Endometrium (tissue), 2 donors: ENCODE measurements at regions not wholly inside any gene's neighbourhood (a gene's known extent, or its start where the extent isn't known, plus 50 kb on each side); places are given as distances from the start of the nearest gene placed in this dataset.

Experiments
- FAIRE-seq: peaks from 2 replicates; lab custom pipeline; 2012; peaks lifted over from hg19 to GRCh38; lab: Jason Lieb, UNC
- donor health status: control.
- donor health status: control.

- FAIRE-seq: no peak
Observed at GRCh38 chr21:30986965-30987364, 51.3 kb downstream of the KRTAP19-8 start.

GRCh38 chr21:30984889-30985288, 53.4 kb downstream of the KRTAP19-8 start:
- no peak for FAIRE-seq

- FAIRE-seq: no peak
Observed at GRCh38 chr21:30981403-30981802, 56.9 kb downstream of the KRTAP19-8 start.

- FAIRE-seq: peak; percentile 8
Observed at GRCh38 chr21:30979054-30979453, 59.2 kb downstream of the KRTAP19-8 start.

GRCh38 chr21:30964283-30964682, 74.0 kb downstream of the KRTAP19-8 start:
- no peak for FAIRE-seq

- FAIRE-seq: no peak
Observed at GRCh38 chr21:30963502-30963901, 74.8 kb downstream of the KRTAP19-8 start.

GRCh38 chr21:30962013-30962412, 76.3 kb downstream of the KRTAP19-8 start:
- FAIRE-seq: no peak

- FAIRE-seq: no peak
Observed at GRCh38 chr21:30958741-30959140, 77.4 kb upstream of the KRTAP11-1 start.

- no peak for FAIRE-seq
Observed at GRCh38 chr21:30957010-30957409, 75.6 kb upstream of the KRTAP11-1 start.

GRCh38 chr21:30953605-30954004, 72.2 kb upstream of the KRTAP11-1 start:
- FAIRE-seq: no peak

GRCh38 chr21:30947141-30947540, 65.8 kb upstream of the KRTAP11-1 start:
- FAIRE-seq: no peak

- no peak for FAIRE-seq
Observed at GRCh38 chr21:30943920-30944319, 62.5 kb upstream of the KRTAP11-1 start.

GRCh38 chr21:30943243-30943642, 61.9 kb upstream of the KRTAP11-1 start:
- no peak for FAIRE-seq

GRCh38 chr21:30942192-30942591, 60.8 kb upstream of the KRTAP11-1 start:
- no peak for FAIRE-seq

- no peak for FAIRE-seq
Observed at GRCh38 chr21:30936207-30936606, 54.8 kb upstream of the KRTAP11-1 start.

- FAIRE-seq: no peak
Observed at GRCh38 chr21:30935889-30936168, 54.4 kb upstream of the KRTAP11-1 start.

- FAIRE-seq: no peak
Observed at GRCh38 chr21:30935121-30935888, 53.9 kb upstream of the KRTAP11-1 start.

- no peak for FAIRE-seq
Observed at GRCh38 chr21:30932686-30933085, 51.3 kb upstream of the KRTAP11-1 start.
